GM12878 (cell line): ENCODE measurements at regions not wholly inside any gene's neighbourhood (a gene's known extent, or its start where the extent isn't known, plus 50 kb on each side); places are given as distances from the start of the nearest gene placed in this dataset.

Experiments used
- ATAC-seq: fragments of 200-7000 bp; cut with Tn5 transposase; 3 replicates; pipeline ENCODE4 v1.9.1; 2020; ENCODE audit warnings: mild to moderate bottlenecking, moderate library complexity
- BruUV-seq: library from RNA; stranded (reverse); fragments of 400-500 nt; replicated peaks from 2 replicates; lab custom pipeline; 2021; lab: Mats Ljungman, UMichigan
- CTCF ChIA-PET: fragments of 300-600 bp; sonication (Branson Sonifier 250); formaldehyde crosslinking; extraction: SDS; loops from one replicate; lab custom pipeline; 2021; ENCODE audit warnings: inconsistent platforms; lab: Yijun Ruan, JAX
- POLR2A ChIA-PET: fragments of 350-600 bp; formaldehyde crosslinking; extraction: SDS; loops from one replicate; lab custom pipeline; 2021; ENCODE audit warnings: inconsistent platforms; lab: Charles Lee
- RAD21 ChIA-PET: fragments of 300-600 bp; sonication (Branson Sonifier 250); formaldehyde crosslinking; loops from one replicate; lab custom pipeline; 2023; ENCODE audit warnings: antibody characterized with exemption; ENCODE audit not compliant: unreplicated experiment; lab: Charles Lee
- SMC1A ChIA-PET: fragments of 300-600 bp; sonication (Branson Sonifier 250); formaldehyde crosslinking; loops from one replicate; lab custom pipeline; 2023; ENCODE audit not compliant: unreplicated experiment, uncharacterized antibody; lab: Charles Lee
- DNase-seq: peaks from one replicate; pipeline ENCODE4 v3.0.0-alpha.2; 2011; ENCODE audit warnings: low read depth, low spot score
- FAIRE-seq: peaks from 3 replicates; lab custom pipeline; 2011; peaks lifted over from hg19 to GRCh38; lab: Jason Lieb, UNC
- H2AFZ ChIP-seq: 2 replicates; pipeline ENCODE4 v1.6.0; 2011; ENCODE audit warnings: low read depth, low read length, control low read depth; ENCODE audit not compliant: control insufficient read depth
- H3K27ac ChIP-seq: 2 replicates; pipeline ENCODE4 v1.5.1; 2011; ENCODE audit warnings: control low read depth; ENCODE audit not compliant: control insufficient read depth, insufficient read depth
- H3K27me3 ChIP-seq, 2 experiments: replicated peaks in 1 of 2; 2 replicates each; pipeline versions ENCODE4 v1.6.0 to v1.6.1; 2011; ENCODE audit warnings: low read length in 1 of 2; ENCODE audit not compliant: control insufficient read depth in 2 of 2, insufficient read depth in 2 of 2
- H3K36me3 ChIP-seq, 2 experiments: 2 replicates each; pipeline ENCODE4 v1.5.1; 2011; ENCODE audit warnings: low read length in 1 of 2; ENCODE audit not compliant: control insufficient read depth in 2 of 2, insufficient read depth in 2 of 2
- H3K4me1 ChIP-seq: 2 replicates; pipeline ENCODE4 v1.6.1; 2011; ENCODE audit warnings: mild to moderate bottlenecking, low read length, moderate library complexity, mixed read lengths; ENCODE audit not compliant: control insufficient read depth, insufficient read depth
- H3K4me2 ChIP-seq: 2 replicates; pipeline ENCODE4 v1.6.0; 2011; ENCODE audit warnings: control low read depth; ENCODE audit not compliant: control insufficient read depth, insufficient read depth
- H3K4me3 ChIP-seq: fragments of 200-600 bp; sonication (generic); 2 replicates; pipeline ENCODE4 v1.5.1; 2016
- H3K79me2 ChIP-seq: 2 replicates; pipeline ENCODE4 v1.6.0; 2011; ENCODE audit warnings: low read length; ENCODE audit not compliant: control insufficient read depth, insufficient read depth
- H3K9ac ChIP-seq: 2 replicates; pipeline ENCODE4 v1.8.0; 2011; ENCODE audit warnings: low read length, control low read depth, mixed read lengths; ENCODE audit not compliant: control insufficient read depth, insufficient read depth
- H3K9me3 ChIP-seq: replicated peaks from 3 replicates; pipeline ENCODE4 v1.5.1; 2011; ENCODE audit warnings: mild to moderate bottlenecking, low read length; ENCODE audit not compliant: control insufficient read depth, insufficient read depth
- H4K20me1 ChIP-seq: 2 replicates; pipeline ENCODE4 v1.6.0; 2011; ENCODE audit not compliant: control insufficient read depth, insufficient read depth
- ATF7 ChIP-seq: fragments of 450-650 bp; IDR thresholded peaks from 2 replicates; pipeline ENCODE4 v1.6.1; 2016; ENCODE audit warnings: low read depth, mild to moderate bottlenecking
- BRCA1 ChIP-seq: IDR thresholded peaks from 2 replicates; pipeline ENCODE4 v1.6.1; 2011; ENCODE audit warnings: low read depth, low read length, improper control_type of control experiment
- EP300 ChIP-seq, 2 experiments: fragments of 150-350 bp in 1 of 2; IDR thresholded peaks; 2 replicates each; pipeline ENCODE4 v1.6.1; 2011 to 2012; ENCODE audit warnings: low read depth in 2 of 2, low read length in 2 of 2, borderline replicate concordance in 1 of 2, improper control_type of control experiment in 1 of 2, inconsistent platforms in 1 of 2; ENCODE audit not compliant: control insufficient read depth in 1 of 2
- FOXK2 ChIP-seq: fragments of 450-650 bp; IDR thresholded peaks from 2 replicates; pipeline ENCODE4 v1.6.1; 2017; ENCODE audit warnings: mild to moderate bottlenecking, moderate library complexity
- GATAD2B ChIP-seq: fragments of 450-650 bp; conservative IDR thresholded peaks from 2 replicates; pipeline ENCODE4 v1.6.1; 2017; ENCODE audit warnings: low read depth, mild to moderate bottlenecking, moderate library complexity
- KLF5 ChIP-seq: fragments of 450-650 bp; IDR thresholded peaks from 2 replicates; pipeline ENCODE4 v1.6.1; 2014; ENCODE audit warnings: mild to moderate bottlenecking; ENCODE audit not compliant: partially characterized antibody
- PBX3 ChIP-seq: IDR thresholded peaks from 2 replicates; pipeline ENCODE4 v1.6.1; 2011; ENCODE audit warnings: mild to moderate bottlenecking, low read depth, low read length, moderate library complexity; ENCODE audit not compliant: insufficient replicate concordance
- SMARCA5 ChIP-seq: fragments of 450-650 bp; IDR thresholded peaks from 2 replicates; pipeline ENCODE4 v1.6.1; 2017; ENCODE audit warnings: mild to moderate bottlenecking
- SP1 ChIP-seq: IDR thresholded peaks from one replicate; pipeline ENCODE4 v1.6.1; 2011; ENCODE audit warnings: low read depth, low read length
- ZBTB40 ChIP-seq: fragments of 450-650 bp; IDR thresholded peaks from 2 replicates; pipeline ENCODE4 v1.6.1; 2016; ENCODE audit warnings: mild to moderate bottlenecking, moderate library complexity, borderline replicate concordance
- WGBS: methylation state at CpG from one replicate; pipeline ENCODE4 v1.1.6; 2016; ENCODE audit warnings: low lambda C conversion rate; ENCODE audit not compliant: insufficient replicate concordance, insufficient coverage; ENCODE audit errors: missing lambda C conversion rate; 5-methylcytosine and 5-hydroxymethylcytosine counted together
- in situ Hi-C: fragments of 300-500 bp; cut with MboI; formaldehyde crosslinking; loops from 9 replicates; pipeline ENCODE4 v1.14.3; 2018; ENCODE audit warnings: mixed read lengths
- intact Hi-C: fragments of 100-400 bp; cut with micrococcal nuclease; formaldehyde crosslinking; loops from one replicate; pipeline ENCODE4 v1.14.2; 2022; ENCODE audit not compliant: unreplicated experiment

- H4K20me1 ChIP-seq = no peaks in the 10 kb centered on the region; the same call in 1 of the 2 replicates
- intact Hi-C loops = no loop called here
- no peak overlapping the region for H3K27ac ChIP-seq
- H3K9me3 ChIP-seq = no peaks in the 10 kb centered on the region
- RAD21 ChIA-PET = no interaction called here
- no peak overlapping the region for H3K4me2 ChIP-seq
- no peak for DNase-seq
- BruUV-seq = no TSS peak
- no peak overlapping the region for H2AFZ ChIP-seq
- SMC1A ChIA-PET = no interaction called here
- TF ChIP-seq BRCA1 (no peak), FOXK2 (no peak), KLF5 (no peak), SMARCA5 (no peak), GATAD2B (no peak), EP300 (IDR thresholded peaks at IDR 0.05; ENCODE audit: borderline replicate concordance in 1 of 2, control insufficient read depth in 1 of 2, low read depth in 2 of 2, low read length in 2 of 2) (no peak), SP1 (no peak), ATF7 (no peak)
- TF ChIP-seq, all 136 proteins: peak for 0
- ChIA-PET POLR2A (no interaction called here), CTCF (no interaction called here)
- ATAC-seq = no peak
- H3K4me1 ChIP-seq = no peaks in the 10 kb centered on the region
- H3K27me3 ChIP-seq = peaks cover 0 to 1% of the 10 kb centered on the region in 2 experiments; a peak in 2 of 4 replicates
- no peak overlapping the region for H3K9ac ChIP-seq
- WGBS = 21% methylated on average over 8 of the region's 8 CpGs
- H3K4me3 ChIP-seq = no peak overlapping the region
- H3K79me2 ChIP-seq = no peaks in the 10 kb centered on the region
- no peak for FAIRE-seq
- no peaks in the 10 kb centered on the region for H3K36me3 ChIP-seq
- in situ Hi-C loops = no loop called here
Observed at GRCh38 chr11:134799386-134799785, 387.3 kb upstream of the B3GAT1 start.

GRCh38 chr11:134797411-134798089, 385.5 kb upstream of the B3GAT1 start:
- H4K20me1 ChIP-seq = no peaks in the 10 kb centered on the region; the same call in 1 of the 2 replicates
- no peak for DNase-seq
- H3K36me3 ChIP-seq = no peaks in the 10 kb centered on the region
- H3K4me1 ChIP-seq = no peaks in the 10 kb centered on the region
- TF ChIP-seq PBX3 = no peak
- TF ChIP-seq ZBTB40 = no peak
- TF ChIP-seq, all 136 proteins: peak for 0
- Histone ChIP-seq H2AFZ (no peak overlapping the region), H3K4me3 (no peak overlapping the region), H3K27ac (no peak overlapping the region), H3K79me2 (no peaks in the 10 kb centered on the region), H3K4me2 (no peak overlapping the region), H3K9me3 (no peaks in the 10 kb centered on the region), H3K27me3 (peaks cover 0 to 1% of the 10 kb centered on the region in 2 experiments; a peak in 2 of 4 replicates), H3K9ac (no peak overlapping the region)
- ChIA-PET RAD21 (no interaction called here), CTCF (no interaction called here), POLR2A (no interaction called here), SMC1A (no interaction called here)
- intact Hi-C loops (no loop called here), in situ Hi-C loops (no loop called here)
- no peak for ATAC-seq
- BruUV-seq = no TSS peak
- WGBS = 63% methylated on average over 17 of the region's 17 CpGs
- no peak for FAIRE-seq
